Natural killer cell treated with Interleukin-12 subunit alpha and Interleukin-12 subunit beta and Interleukin-15 and Interleukin-18, amount 100 ng/mL, for 72 hours (primary cell): ENCODE measurements at regions not wholly inside any gene's neighbourhood (a gene's known extent, or its start where the extent isn't known, plus 50 kb on each side); places are given as distances from the start of the nearest gene placed in this dataset.

Experiments used
- ATAC-seq, 2 donors: fragments of 150-1000 bp; cut with Tn5 transposase in 1 of 2; sonication (Bioruptor Pico), chemical (Tn5 transposase) in 1 of 2; 2 replicates each; pipeline ENCODE4 v1.10.0; 2021
- DNase-seq: peaks from one replicate; pipeline ENCODE4 v3.0.0; 2022; ENCODE audit warnings: low spot score
- H3K27ac Mint-ChIP-seq, 2 donors: 1 replicate in 1 of 2; 2 replicates in 1 of 2; pipeline ENCODE4 v1.8.0; 2022; ENCODE audit warnings: mixed read lengths in 2 of 2, mild to moderate bottlenecking in 1 of 2, moderate library complexity in 1 of 2
- H3K27me3 Mint-ChIP-seq, 2 donors: 1 replicate in 1 of 2; 2 replicates in 1 of 2; pipeline ENCODE4 v1.8.0; 2022; ENCODE audit warnings: mixed read lengths in 2 of 2
- H3K36me3 Mint-ChIP-seq: one replicate; pipeline ENCODE4 v1.8.0; 2022; ENCODE audit warnings: mixed read lengths
- H3K4me1 Mint-ChIP-seq, 2 donors: 1 replicate in 1 of 2; 2 replicates in 1 of 2; pipeline ENCODE4 v1.8.0; 2022; ENCODE audit warnings: low read depth in 2 of 2, mixed read lengths in 2 of 2, mild to moderate bottlenecking in 1 of 2
- H3K4me3 Mint-ChIP-seq: one replicate; pipeline ENCODE4 v1.8.0; 2022; ENCODE audit warnings: mixed read lengths
- H3K9me3 Mint-ChIP-seq: 2 replicates; pipeline ENCODE4 v1.8.0; 2022; ENCODE audit warnings: mixed read lengths

DNA sequence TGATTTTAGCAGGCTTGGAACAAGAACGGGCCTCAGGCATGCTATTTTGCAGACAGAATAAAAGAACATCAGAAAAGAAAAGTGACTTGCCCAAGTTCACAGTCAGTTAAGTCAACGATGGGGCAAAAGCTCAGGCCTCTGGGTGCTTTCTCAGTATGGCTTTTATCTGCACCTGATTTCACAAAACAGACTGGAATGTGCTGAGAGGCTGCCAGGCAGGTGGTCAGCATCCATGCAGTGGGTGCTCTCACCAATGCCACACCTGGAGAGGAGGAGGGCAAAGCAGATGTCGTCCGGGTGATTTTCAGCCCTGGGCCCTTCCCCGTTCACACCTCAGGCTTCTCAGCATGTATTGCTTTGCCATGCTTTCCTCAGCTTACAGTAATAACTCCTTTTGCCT, 854.6 kb downstream of the RNF144A start:
- Mint-ChIP-seq H3K27ac (peak overlapping the region in 1 of 2 donors; percentile 76), H3K4me3 (no peak overlapping the region), H3K9me3 (no peaks in the 10 kb centered on the region), H3K36me3 (peaks cover 6% of the 10 kb centered on the region), H3K4me1 (peaks cover 39 to 52% of the 10 kb centered on the region in 2 donors), H3K27me3 (peaks cover 0 to 2% of the 10 kb centered on the region in 2 donors)
- DNase-seq, result no peak
- ATAC-seq, result no peak

DNA sequence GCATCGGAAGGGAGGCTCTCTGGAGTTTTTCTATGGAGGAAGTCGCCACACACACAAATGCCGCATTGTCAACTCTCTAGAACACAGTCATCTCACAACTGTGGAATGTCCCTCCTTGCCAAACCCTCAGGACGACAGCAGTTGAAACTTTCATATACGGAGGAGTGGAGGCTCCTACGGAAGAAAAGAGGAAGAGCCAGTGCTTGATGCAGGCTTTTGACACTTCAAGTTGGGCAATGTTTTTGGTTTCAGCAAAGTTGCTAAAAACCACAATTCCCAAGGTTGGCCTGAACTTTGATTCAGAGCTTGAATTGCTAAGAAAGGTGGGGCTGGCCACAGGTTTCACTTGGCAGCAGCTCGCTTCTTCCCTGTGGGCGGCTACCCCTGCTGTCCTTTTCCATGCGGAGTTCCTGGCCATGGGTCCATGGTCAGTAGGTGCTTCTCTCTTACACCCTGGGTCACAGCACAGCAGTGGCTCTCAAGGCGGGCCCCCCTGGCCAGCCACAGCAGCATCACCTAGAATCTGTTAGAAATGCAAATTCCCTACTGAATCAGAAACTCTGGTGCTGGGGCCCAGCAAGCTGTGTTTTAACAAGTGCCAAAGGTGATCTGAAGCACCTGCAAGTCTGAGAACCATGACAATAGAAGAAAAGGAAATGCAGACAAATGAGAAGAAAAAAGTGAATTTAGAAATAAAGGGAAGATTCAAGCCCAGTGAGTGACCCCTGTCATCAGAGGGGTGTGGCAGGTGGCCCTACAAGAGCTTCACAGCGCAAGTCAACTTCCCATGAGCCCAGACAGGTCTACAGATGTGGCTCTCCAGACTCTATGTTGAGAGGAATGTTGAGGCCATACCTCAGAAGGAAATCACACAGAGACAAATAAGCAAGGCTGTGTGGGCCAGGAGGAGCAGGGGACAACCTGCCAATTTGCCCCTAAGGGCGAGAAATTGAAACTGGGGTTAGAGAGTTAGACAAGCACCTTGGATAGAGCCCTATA, 856.4 kb downstream of the RNF144A start:
- Mint-ChIP-seq H3K4me3 (peak overlapping the region; percentile 74), H3K9me3 (no peaks in the 10 kb centered on the region), H3K27ac (peak overlapping the region; percentile 84 to 88), H3K36me3 (peaks cover 6% of the 10 kb centered on the region), H3K4me1 (peaks cover 36 to 49% of the 10 kb centered on the region in 2 donors), H3K27me3 (peaks cover 0 to 2% of the 10 kb centered on the region in 2 donors)
- DNase-seq, result peak; percentile 85
- peak; percentile 83 to 93 for ATAC-seq

DNA sequence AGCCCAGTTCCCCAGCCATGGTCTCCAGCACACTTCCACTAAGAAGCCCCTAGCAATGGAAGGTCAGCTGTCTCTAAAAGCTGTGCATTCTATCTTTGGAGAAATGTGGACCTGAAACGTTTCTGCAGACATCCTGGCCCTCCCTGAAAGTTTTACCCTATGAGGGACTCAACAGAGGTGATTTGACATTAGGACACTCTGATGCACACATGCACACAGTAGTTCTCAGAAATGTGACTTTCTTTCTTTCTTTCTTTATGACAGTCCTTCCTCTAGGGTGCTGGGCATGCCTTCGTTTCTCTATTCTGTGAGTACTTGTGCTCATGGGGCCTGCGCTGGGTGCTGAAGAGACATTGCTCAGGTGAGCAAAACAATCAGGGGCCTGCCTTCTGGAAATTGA, 857.3 kb downstream of the RNF144A start:
- Mint-ChIP-seq H3K9me3 (no peaks in the 10 kb centered on the region), H3K36me3 (peaks cover 6% of the 10 kb centered on the region), H3K4me1 (peaks cover 36 to 49% of the 10 kb centered on the region in 2 donors), H3K27ac (peak overlapping the region in 1 of 2 donors; percentile 84), H3K27me3 (peaks cover 0 to 2% of the 10 kb centered on the region in 2 donors), H3K4me3 (peak overlapping the region; percentile 74)
- DNase-seq (no peak), ATAC-seq (peak in 1 of 2 donors; percentile 80)

DNA sequence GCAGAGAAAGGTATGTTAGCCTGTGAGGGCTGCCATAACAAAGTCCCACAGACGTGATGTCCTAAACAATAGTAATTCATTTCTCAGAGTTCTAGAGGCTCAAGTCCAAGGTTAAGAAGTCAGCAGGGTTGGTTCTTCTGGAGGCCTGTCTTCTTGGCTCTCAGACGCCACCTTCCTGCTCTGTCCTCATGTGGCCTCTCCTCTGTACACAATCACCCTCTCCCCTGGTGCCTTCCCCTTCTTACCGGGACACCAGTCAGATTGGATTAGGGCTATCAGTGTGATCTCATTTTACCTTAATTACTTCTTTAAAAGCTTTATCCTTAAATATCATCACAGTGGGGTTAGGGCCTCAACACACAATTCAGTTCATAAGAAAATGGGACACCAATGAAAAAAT, 860.5 kb downstream of the RNF144A start:
- no peak overlapping the region for H3K4me3 Mint-ChIP-seq
- DNase-seq (no peak), ATAC-seq (no peak)
- no peaks in the 10 kb centered on the region for H3K36me3 Mint-ChIP-seq
- H3K9me3 Mint-ChIP-seq, result peaks cover 1% of the 10 kb centered on the region
- peaks cover 24 to 37% of the 10 kb centered on the region in 2 donors for H3K4me1 Mint-ChIP-seq
- peak overlapping the region in 1 of 2 donors; percentile 76 for H3K27ac Mint-ChIP-seq
- peaks cover 0 to 4% of the 10 kb centered on the region in 2 donors for H3K27me3 Mint-ChIP-seq

DNA sequence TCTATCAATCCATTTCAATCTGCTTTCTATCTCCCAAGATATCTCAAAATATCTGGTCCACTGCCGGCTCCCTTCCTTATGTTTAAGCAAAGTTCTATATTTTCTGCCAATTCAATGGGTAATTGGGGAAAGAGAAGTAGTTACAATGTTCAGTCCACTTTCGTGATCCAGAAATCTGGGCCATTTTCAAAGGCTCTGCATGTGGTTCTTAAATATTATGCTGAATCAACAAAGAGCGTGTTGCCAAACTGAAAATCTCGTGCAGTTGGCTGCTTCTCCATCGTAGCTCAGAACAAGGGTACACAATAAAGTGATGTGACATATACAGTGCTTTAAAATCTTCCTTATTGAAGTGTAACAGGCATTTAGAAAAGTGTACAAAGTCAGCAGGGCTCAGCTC, 863.1 kb downstream of the RNF144A start:
- H3K9me3 Mint-ChIP-seq, result peaks cover 4% of the 10 kb centered on the region
- H3K27me3 Mint-ChIP-seq, result peaks cover 0 to 2% of the 10 kb centered on the region in 2 donors
- DNase-seq (no peak), ATAC-seq (no peak)
- peaks cover 6% of the 10 kb centered on the region for H3K36me3 Mint-ChIP-seq
- peaks cover 0 to 19% of the 10 kb centered on the region in 2 donors for H3K4me1 Mint-ChIP-seq
- peak overlapping the region in 1 of 2 donors; percentile 64 for H3K27ac Mint-ChIP-seq
- H3K4me3 Mint-ChIP-seq, result no peak overlapping the region

DNA sequence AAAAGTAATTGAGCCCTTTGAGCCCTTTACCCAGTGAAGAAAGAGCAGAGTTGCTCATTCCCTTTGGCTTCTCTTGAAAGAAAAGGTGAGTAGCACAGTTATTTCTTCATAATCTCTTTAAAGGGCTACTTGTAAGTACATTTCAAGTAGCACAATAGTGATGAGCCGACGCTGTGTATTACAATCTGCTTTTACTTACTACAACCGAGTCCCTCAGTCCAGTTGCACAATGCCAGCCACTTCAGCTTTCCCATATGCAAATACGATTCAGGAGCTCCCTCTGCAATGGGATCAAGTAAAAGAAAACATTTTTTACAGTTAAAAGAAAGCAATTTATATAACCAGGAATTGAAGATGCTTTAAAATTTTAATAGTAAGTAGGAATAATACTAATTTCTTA, 868.5 kb downstream of the RNF144A start:
- Mint-ChIP-seq H3K27me3 (no peaks in the 10 kb centered on the region), H3K36me3 (peaks cover 6% of the 10 kb centered on the region), H3K4me1 (peaks cover 0 to 10% of the 10 kb centered on the region in 2 donors), H3K9me3 (peaks cover 4% of the 10 kb centered on the region), H3K4me3 (no peak overlapping the region), H3K27ac (no peak overlapping the region)
- no peak for ATAC-seq
- no peak for DNase-seq

DNA sequence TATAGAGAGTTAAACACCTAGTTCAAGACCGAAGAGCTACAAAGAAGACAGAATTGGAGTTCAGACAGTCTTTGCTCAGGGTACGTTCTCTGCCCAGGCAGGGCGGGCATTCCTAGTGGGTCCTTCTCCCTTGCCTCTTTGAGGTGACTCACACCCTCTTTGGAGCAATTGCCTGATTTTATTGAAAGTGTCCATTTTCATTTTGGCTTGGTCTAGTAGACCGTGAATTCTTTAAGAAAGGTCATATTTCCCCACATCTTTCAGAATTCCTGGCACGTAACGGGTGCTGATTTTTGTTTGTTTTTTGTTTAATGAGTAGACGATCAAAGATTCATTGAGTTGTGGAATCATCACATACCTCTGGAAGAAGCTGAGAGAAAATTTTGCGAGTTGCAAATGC, 871.5 kb downstream of the RNF144A start:
- Mint-ChIP-seq H3K9me3 (no peaks in the 10 kb centered on the region), H3K36me3 (peaks cover 6% of the 10 kb centered on the region), H3K27me3 (peaks cover 0 to 2% of the 10 kb centered on the region in 2 donors), H3K4me3 (no peak overlapping the region), H3K27ac (peak overlapping the region in 1 of 2 donors; percentile 67), H3K4me1 (no peaks in the 10 kb centered on the region)
- no peak for DNase-seq
- ATAC-seq, result no peak

DNA sequence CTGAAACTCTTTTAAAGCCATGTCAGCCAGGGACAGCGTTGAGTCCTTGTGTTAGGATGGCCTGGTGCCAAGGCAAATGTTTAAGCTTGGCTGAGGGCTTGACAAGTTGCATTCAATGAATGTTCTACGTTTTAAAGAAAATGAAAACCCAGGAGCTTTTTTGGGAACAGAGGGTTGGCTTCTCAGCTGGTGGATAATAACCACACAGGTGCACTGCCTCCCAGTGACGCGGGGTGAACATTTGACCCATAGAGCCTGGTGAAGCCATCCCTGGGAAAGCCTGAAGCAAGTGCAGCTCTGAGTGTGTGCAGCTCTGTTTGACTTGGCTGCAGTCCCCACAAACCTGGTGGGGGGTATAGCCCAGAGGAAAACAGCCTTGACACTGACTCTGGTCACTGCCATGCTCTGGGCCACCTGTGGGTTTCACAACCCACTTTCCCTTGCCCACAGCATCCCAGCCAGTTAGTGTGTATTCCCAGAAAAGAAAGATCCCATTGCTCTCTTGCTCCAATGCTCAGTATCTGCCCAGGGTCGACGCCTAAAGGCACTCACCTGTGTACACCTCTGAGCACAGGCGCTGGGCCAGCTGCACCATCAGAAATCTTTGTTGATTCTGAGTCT, 874.9 kb downstream of the RNF144A start:
- H3K27me3 Mint-ChIP-seq, result peaks cover 0 to 2% of the 10 kb centered on the region in 2 donors
- no peak for ATAC-seq
- H3K9me3 Mint-ChIP-seq, result no peaks in the 10 kb centered on the region
- H3K27ac Mint-ChIP-seq, result no peak overlapping the region
- no peaks in the 10 kb centered on the region for H3K36me3 Mint-ChIP-seq
- no peak overlapping the region for H3K4me3 Mint-ChIP-seq
- peaks cover 4 to 5% of the 10 kb centered on the region in 2 donors for H3K4me1 Mint-ChIP-seq
- DNase-seq, result no peak

DNA sequence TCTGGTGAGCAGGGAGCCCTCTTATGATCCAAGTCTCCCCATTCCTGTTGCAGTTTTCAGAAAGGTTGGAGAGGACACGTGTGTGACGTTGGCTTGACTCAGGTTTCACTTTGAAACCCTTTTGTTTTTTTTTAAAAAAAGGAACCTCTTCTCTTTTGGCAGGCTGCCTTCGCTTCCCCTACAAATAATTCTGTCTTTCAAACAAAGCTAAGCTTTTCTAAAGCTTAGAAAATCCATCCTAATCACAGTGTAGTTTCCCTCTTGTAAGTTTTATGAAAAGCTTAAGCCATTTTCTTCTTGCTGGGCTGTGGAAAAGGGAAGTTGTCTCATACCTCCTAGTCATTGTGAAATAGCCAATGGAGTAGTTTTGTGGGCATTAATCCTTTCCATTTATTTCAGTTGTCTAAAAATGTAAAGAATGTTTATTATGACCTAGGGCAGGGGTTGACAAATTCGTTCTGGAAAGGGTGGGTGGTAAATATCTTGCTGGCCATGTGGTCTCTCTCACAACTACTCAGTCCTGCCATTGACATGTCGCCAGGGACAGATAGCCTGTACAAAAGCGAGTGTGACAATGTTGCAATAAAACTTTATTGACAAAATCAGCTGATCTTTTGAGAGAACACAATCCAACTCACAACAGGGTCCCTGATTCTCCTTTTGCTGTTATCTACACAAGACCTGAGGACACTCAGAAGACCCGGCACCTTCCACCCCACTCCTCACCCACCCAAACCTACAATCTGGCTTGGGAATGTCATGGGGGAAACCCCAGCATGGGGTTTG, 878.8 kb downstream of the RNF144A start:
- H3K27ac Mint-ChIP-seq, result peak overlapping the region in 1 of 2 donors; percentile 50
- no peak for DNase-seq
- H3K36me3 Mint-ChIP-seq, result peaks cover 11% of the 10 kb centered on the region

DNA sequence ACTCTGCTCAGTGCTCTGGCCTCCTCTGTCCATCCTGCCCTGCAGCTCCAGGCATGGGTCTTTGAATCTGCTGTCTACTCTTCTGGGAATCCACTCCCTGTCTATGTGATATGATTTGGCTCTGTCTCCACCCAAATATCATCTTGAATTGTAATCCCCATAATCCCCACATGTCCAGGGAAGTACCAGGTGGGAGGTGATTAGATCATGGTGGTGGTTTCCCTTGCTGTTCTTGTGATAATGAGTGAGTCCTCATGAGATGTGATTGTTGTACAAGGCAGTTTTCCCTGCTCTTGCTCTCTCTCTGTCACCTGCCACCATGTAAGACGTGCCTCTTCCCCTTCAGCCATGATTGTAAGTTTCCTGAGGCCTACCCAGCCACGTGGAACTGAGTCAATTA, 881.8 kb upstream of the ID2 start:
- Mint-ChIP-seq H3K4me1 (peaks cover 14 to 17% of the 10 kb centered on the region in 2 donors), H3K4me3 (no peak overlapping the region), H3K27me3 (peaks cover 0 to 5% of the 10 kb centered on the region in 2 donors), H3K9me3 (peaks cover 15% of the 10 kb centered on the region), H3K27ac (peak overlapping the region in 1 of 2 donors; percentile 63), H3K36me3 (peaks cover 24% of the 10 kb centered on the region)
- ATAC-seq (no peak), DNase-seq (no peak)

More for the DNA sequence above, 878.8 kb downstream of the RNF144A start:
- H3K9me3 Mint-ChIP-seq, result peaks cover 8% of the 10 kb centered on the region
- peaks cover 14% of the 10 kb centered on the region in 2 donors for H3K4me1 Mint-ChIP-seq
- H3K4me3 Mint-ChIP-seq, result peak overlapping the region; percentile 46
- ATAC-seq, result no peak
- H3K27me3 Mint-ChIP-seq, result peaks cover 0 to 7% of the 10 kb centered on the region in 2 donors

DNA sequence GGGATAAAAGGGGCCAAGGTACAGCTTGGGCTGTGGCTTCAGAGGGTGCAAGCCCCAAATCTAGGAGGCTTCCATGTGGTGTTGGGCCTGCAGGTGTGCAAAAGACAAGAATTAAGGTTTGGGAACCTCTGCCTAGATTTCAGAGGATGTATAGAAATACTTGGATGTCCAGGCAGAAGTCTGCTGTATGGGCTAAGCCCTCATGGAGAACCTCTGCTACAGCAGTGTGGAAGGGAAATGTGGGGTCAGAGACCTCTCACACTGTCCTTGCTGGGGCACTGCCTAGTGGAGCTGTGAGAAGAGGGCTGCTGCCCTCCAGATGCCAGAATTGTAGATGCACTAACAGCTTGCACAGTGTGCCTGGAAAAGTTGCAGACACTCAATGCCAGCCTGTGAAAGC, 880.6 kb upstream of the ID2 start:
- Mint-ChIP-seq H3K36me3 (peaks cover 24% of the 10 kb centered on the region), H3K4me3 (no peak overlapping the region), H3K27ac (no peak overlapping the region), H3K4me1 (peaks cover 9 to 13% of the 10 kb centered on the region in 2 donors), H3K9me3 (peaks cover 15% of the 10 kb centered on the region), H3K27me3 (peaks cover 0 to 5% of the 10 kb centered on the region in 2 donors)
- DNase-seq (no peak), ATAC-seq (no peak)

DNA sequence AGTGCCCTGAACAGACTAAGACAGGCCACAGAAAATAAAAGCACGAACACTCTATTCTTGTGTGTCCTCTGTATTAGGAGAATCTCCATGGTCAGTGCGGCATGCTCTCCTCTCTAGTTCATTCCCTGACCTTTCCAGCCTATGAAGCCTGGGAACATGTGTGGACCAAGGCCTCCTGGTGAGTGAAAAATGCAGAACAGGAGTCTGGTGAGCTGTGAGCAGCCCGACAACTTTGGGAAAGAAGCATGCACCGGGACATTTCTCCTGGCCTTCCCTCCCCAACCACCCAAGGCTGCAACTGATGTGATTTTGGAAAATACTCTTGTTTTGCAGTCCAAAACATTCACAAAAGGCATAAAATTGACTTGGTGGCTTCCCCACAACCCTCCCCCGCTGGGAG, 878.3 kb upstream of the ID2 start:
- Mint-ChIP-seq H3K9me3 (peaks cover 15% of the 10 kb centered on the region), H3K36me3 (peaks cover 24% of the 10 kb centered on the region), H3K27me3 (peaks cover 0 to 5% of the 10 kb centered on the region in 2 donors), H3K4me3 (no peak overlapping the region), H3K27ac (no peak overlapping the region), H3K4me1 (peaks cover 9 to 12% of the 10 kb centered on the region in 2 donors)
- ATAC-seq (no peak), DNase-seq (no peak)

DNA sequence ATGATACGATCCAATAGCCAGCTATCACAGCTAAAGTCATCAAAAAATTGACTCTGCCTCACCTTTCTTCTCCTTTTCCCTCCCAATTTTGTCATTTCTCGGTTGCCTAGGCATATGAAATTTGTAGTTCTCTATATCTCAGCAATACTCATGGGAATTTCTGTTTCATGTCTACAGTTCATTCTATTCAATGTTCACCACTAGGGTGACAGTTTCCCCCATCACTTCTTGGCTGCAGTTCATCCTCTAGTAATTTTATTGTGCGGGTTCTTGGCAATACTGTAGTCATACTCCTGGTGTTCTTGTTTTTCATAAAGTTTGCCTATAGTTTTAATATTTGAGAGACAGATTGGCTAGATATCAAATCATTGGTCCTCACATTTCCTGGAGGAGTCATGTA, 872.2 kb upstream of the ID2 start:
- peaks cover 6% of the 10 kb centered on the region for H3K36me3 Mint-ChIP-seq

More for the DNA sequence above, 872.2 kb upstream of the ID2 start:
- peaks cover 6% of the 10 kb centered on the region for H3K9me3 Mint-ChIP-seq
- peaks cover 2 to 8% of the 10 kb centered on the region in 2 donors for H3K4me1 Mint-ChIP-seq
- H3K27me3 Mint-ChIP-seq, result peaks cover 2 to 6% of the 10 kb centered on the region in 2 donors
- DNase-seq, result no peak
- no peak for ATAC-seq
- H3K4me3 Mint-ChIP-seq, result no peak overlapping the region
- no peak overlapping the region for H3K27ac Mint-ChIP-seq
